Hepatocyte (in vitro differentiated cells): ENCODE measurements at regions not wholly inside any gene's neighbourhood (a gene's known extent, or its start where the extent isn't known, plus 50 kb on each side); places are given as distances from the start of the nearest gene placed in this dataset.

ENCODE experiments used
- DNase-seq: peaks from one replicate; pipeline ENCODE4 v3.0.0-alpha.2; 2016; ENCODE audit warnings: low spot score
- H2AFZ ChIP-seq: fragments of 200-600 bp; sonication (generic); 2 replicates; pipeline ENCODE4 v1.6.0; 2016; ENCODE audit warnings: antibody characterized with exemption, mild to moderate bottlenecking
- H3K27ac ChIP-seq: fragments of 200-600 bp; sonication (generic); 2 replicates; pipeline ENCODE4 v1.5.1; 2016; ENCODE audit warnings: mild to moderate bottlenecking
- H3K27me3 ChIP-seq: fragments of 200-600 bp; sonication (generic); 2 replicates; pipeline ENCODE4 v1.6.1; 2016
- H3K36me3 ChIP-seq: fragments of 200-600 bp; sonication (generic); replicated peaks from 2 replicates; pipeline ENCODE4 v1.5.1; 2016; ENCODE audit warnings: low read depth; ENCODE audit not compliant: insufficient read depth
- H3K4me1 ChIP-seq: fragments of 200-600 bp; sonication (generic); 2 replicates; pipeline ENCODE4 v1.5.1; 2016; ENCODE audit warnings: mild to moderate bottlenecking, moderate library complexity; ENCODE audit not compliant: insufficient read depth
- H3K4me2 ChIP-seq: fragments of 200-600 bp; sonication (generic); 2 replicates; pipeline ENCODE4 v1.6.0; 2016
- H3K4me3 ChIP-seq: fragments of 200-600 bp; sonication (generic); 2 replicates; pipeline ENCODE4 v1.5.1; 2016; ENCODE audit warnings: mild to moderate bottlenecking
- H3K79me2 ChIP-seq: fragments of 200-600 bp; sonication (generic); 2 replicates; pipeline ENCODE4 v1.6.0; 2017; ENCODE audit warnings: mild to moderate bottlenecking
- H3K9me2 ChIP-seq: fragments of 200-600 bp; sonication (generic); replicated peaks from 2 replicates; pipeline ENCODE4 v1.6.0; 2017; ENCODE audit warnings: mild to moderate bottlenecking; ENCODE audit not compliant: insufficient read depth
- H3K9me3 ChIP-seq: fragments of 200-600 bp; sonication (generic); 2 replicates; pipeline ENCODE4 v1.5.1; 2016; ENCODE audit warnings: low read depth, mild to moderate bottlenecking
- H4K20me1 ChIP-seq: fragments of 200-600 bp; sonication (generic); 2 replicates; pipeline ENCODE4 v1.6.0; 2016; ENCODE audit warnings: mild to moderate bottlenecking; ENCODE audit not compliant: insufficient read depth, poor library complexity, severe bottlenecking
- EZH2 ChIP-seq: fragments of 200-600 bp; sonication (generic); IDR thresholded peaks from 2 replicates; pipeline ENCODE4 v1.6.1; 2016; ENCODE audit warnings: antibody characterized with exemption, mild to moderate bottlenecking, borderline replicate concordance
- EZH2phosphoT487 ChIP-seq: fragments of 200-600 bp; sonication (generic); IDR thresholded peaks from one replicate; pipeline ENCODE4 v1.6.1; 2018; ENCODE audit warnings: antibody characterized with exemption, mild to moderate bottlenecking, low read depth, moderate library complexity; ENCODE audit not compliant: unreplicated experiment, severe bottlenecking
- WGBS: methylation state at CpG from one replicate; pipeline ENCODE4 v1.1.6; 2016; ENCODE audit warnings: low lambda C conversion rate; ENCODE audit errors: missing lambda C conversion rate; 5-methylcytosine and 5-hydroxymethylcytosine counted together
- TF ChIP-seq, protein P1 (sequence below): fragments of 200-600 bp; sonication (generic); IDR thresholded peaks from 2 replicates; pipeline ENCODE4 v1.5.1; 2016; ENCODE audit warnings: antibody characterized with exemption, mild to moderate bottlenecking; ENCODE audit not compliant: poor library complexity

DNA sequence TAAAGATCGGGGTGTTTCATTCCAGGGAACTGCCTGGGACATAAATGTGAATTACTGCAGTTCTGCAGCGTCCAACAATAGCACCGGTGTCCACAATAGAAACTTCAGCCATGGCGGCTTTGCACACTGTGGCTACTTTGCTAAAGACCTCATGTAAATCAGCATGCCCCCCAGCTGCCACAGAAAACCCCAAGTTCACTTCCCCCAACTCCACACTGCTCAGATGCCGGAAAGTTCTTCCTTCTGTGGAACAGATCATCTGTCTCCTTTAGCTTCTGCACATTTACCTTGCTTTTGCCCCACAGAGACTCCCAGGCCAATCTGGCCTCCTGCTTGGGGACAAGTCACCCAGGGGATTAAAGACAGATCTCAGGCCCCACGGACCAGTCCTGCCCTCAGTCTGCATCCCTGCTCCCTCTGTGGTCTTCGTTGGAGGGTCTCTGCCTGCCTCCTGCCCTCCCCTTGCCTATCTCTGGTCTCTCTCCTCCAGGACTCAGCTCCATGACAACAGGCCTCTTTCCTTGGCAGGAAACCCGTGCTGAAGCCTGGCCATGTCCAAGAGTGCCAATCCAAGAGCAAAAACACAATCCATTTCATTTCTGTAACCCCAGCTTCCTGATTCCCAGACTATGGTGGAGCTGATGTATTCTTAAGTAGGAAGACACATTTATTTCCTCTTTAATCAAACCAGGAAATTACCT, 403.2 kb downstream of the RPS24 start:
- DNase-seq: no peak
- Histone ChIP-seq H3K4me3 (no peak overlapping the region), H3K36me3 (no peaks in the 10 kb centered on the region), H2AFZ (no peak overlapping the region), H3K79me2 (no peaks in the 10 kb centered on the region), H4K20me1 (no peaks in the 10 kb centered on the region), H3K4me2 (no peak overlapping the region), H3K4me1 (peaks cover 57% of the 10 kb centered on the region), H3K27me3 (no peaks in the 10 kb centered on the region), H3K27ac (peak overlapping the region; percentile 81), H3K9me3 (no peaks in the 10 kb centered on the region), H3K9me2 (no peaks in the 10 kb centered on the region)
- no peak for TF ChIP-seq EZH2
- TF ChIP-seq EZH2phosphoT487: no peak
- TF ChIP-seq, protein P1, sequence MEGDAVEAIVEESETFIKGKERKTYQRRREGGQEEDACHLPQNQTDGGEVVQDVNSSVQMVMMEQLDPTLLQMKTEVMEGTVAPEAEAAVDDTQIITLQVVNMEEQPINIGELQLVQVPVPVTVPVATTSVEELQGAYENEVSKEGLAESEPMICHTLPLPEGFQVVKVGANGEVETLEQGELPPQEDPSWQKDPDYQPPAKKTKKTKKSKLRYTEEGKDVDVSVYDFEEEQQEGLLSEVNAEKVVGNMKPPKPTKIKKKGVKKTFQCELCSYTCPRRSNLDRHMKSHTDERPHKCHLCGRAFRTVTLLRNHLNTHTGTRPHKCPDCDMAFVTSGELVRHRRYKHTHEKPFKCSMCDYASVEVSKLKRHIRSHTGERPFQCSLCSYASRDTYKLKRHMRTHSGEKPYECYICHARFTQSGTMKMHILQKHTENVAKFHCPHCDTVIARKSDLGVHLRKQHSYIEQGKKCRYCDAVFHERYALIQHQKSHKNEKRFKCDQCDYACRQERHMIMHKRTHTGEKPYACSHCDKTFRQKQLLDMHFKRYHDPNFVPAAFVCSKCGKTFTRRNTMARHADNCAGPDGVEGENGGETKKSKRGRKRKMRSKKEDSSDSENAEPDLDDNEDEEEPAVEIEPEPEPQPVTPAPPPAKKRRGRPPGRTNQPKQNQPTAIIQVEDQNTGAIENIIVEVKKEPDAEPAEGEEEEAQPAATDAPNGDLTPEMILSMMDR: no peak
- 80% methylated on average over 8 of the region's 8 CpGs for WGBS

DNA sequence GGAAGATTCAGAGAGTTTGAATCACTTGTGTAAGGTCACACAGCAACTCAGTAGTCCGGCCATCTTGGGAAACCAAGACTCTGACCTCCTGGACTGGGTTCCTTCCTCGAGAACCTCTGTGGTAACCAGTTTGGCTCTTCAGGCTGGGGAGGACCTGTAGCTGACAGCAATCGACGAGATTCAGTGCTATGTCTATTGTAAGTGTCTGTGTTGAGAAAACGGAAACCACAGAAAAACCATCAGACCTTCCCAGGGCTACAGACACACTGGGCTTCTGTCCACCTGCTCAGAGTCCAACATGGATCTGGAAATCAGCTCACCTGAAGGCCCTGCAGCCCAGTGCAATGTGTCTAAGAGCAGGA, 403.7 kb downstream of the RPS24 start:
- no peak for DNase-seq
- Histone ChIP-seq H4K20me1 (no peaks in the 10 kb centered on the region), H3K4me1 (peaks cover 58% of the 10 kb centered on the region), H3K27me3 (no peaks in the 10 kb centered on the region), H3K79me2 (no peaks in the 10 kb centered on the region), H3K4me2 (no peak overlapping the region), H3K36me3 (no peaks in the 10 kb centered on the region), H3K9me3 (no peaks in the 10 kb centered on the region), H3K9me2 (no peaks in the 10 kb centered on the region), H3K4me3 (no peak overlapping the region), H3K27ac (peak overlapping the region; percentile 81), H2AFZ (no peak overlapping the region)
- TF ChIP-seq, protein P1: no peak
- TF ChIP-seq EZH2 (no peak), EZH2phosphoT487 (no peak)
- WGBS: 90% methylated on average over 5 of the region's 5 CpGs

GRCh38 chr10:78437998-78438906, 404.6 kb downstream of the RPS24 start:
- Histone ChIP-seq H3K9me2 (no peaks in the 10 kb centered on the region), H3K27ac (no peak overlapping the region), H4K20me1 (no peaks in the 10 kb centered on the region), H3K4me2 (no peak overlapping the region), H3K4me1 (peaks cover 53% of the 10 kb centered on the region), H3K36me3 (no peaks in the 10 kb centered on the region), H3K79me2 (no peaks in the 10 kb centered on the region), H2AFZ (no peak overlapping the region), H3K27me3 (no peaks in the 10 kb centered on the region), H3K9me3 (no peaks in the 10 kb centered on the region), H3K4me3 (no peak overlapping the region)
- 77% methylated on average over 9 of the region's 9 CpGs for WGBS
- DNase-seq: no peak
- no peak for TF ChIP-seq EZH2
- TF ChIP-seq, protein P1: peak; percentile 2
- TF ChIP-seq EZH2phosphoT487: no peak
